HG03442 (cell line): ENCODE measurements at regions not wholly inside any gene's neighbourhood (a gene's known extent, or its start where the extent isn't known, plus 50 kb on each side); places are given as distances from the start of the nearest gene placed in this dataset.
"Not testable (repeated sequence)": the region's sequence is repeated elsewhere in the genome, so short reads cannot be mapped to it uniquely, and the experiment has no call there.

Source experiments
- ATAC-seq: cut with Tn5 transposase; IDR thresholded peaks from one replicate; pipeline ENCODE4 v1.9.1; 2021; ENCODE audit warnings: mild to moderate bottlenecking, moderate library complexity; ENCODE audit not compliant: unreplicated experiment

DNA sequence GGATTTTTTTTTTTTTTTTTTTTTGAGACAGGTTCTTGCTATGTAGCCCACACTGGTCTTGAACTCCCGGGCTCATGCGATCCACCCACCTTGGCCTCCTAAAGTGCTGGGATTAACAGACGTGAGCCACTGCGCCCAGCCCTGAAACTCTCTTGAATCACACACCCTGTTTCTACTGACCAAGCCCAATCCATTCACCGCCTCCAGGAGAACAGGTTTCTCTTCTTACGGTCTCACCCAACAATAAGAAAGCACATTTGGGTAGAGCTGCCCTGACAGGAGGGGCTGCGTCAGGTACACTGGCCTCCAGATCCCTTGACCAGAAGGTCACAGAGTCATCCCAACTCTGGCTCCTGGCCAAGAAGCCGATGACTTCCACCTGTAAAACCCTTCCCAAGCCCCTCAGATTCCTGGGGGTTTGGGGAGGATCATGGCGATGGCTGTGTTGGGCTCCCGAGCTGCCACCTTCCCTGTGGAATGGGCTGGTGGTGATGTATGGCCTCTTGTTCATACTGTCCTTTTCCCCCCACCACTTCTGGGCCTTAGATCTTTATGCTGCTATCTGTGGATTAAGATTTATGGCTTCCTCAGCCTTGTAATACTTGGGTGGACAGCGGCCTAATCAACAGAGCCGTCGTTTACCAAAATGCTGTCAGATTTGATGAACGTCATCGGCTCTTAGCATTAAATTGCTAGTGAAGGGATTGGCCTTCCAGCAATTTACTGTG is 89.1 kb downstream of the KATNIP start:
- ATAC-seq: no peak

DNA sequence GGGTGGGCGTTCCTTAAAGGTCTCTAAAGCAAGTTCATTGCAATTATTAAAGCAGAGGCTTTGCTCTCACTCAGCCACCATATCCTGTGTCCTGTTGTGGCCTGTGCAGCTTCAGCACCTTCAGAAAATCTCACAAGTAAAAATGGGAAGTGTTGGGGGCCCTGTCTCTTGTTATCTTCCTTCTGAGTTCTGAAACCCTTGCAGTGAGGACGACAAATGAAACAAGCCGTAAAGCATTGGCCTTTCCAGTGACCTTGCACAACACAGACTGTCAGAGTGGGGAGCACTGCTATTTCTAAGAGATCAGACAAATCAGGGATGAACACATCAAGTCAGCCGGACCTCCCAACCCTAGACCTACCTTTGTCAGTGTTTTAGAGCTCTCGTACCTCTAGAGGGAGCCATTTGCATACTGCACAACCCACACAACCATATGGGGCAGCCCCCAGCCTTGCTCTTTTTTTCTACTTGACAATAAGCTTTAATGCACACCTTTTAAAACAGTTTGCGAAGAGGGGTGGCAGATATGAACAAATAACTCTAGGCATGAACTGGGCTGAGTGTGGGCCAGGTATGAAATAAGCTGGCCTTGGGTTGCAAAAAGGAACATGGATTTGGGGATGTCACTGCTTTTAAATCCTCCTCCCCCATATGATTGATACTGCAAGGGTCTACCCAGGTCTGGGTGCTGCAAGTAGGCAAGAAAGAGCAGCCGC is 89.8 kb downstream of the KATNIP start:
- ATAC-seq: peak; percentile 63

DNA sequence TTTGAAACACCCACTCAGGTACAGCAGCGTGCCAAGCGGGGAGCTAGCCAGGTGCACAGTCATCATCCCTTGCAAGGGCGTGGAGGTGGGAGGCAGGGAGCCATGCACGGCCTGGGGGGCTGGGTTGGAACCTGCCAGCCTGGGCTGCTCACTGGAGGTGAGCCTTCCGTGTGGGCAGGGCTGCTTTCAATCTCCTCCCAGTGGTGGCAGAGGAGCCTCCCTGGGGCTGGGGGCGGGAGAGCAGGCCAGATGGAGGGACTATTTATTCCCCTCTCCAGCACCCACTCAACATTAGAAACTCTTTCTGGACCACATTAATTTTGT is 90.3 kb downstream of the KATNIP start:
- ATAC-seq: no peak

DNA sequence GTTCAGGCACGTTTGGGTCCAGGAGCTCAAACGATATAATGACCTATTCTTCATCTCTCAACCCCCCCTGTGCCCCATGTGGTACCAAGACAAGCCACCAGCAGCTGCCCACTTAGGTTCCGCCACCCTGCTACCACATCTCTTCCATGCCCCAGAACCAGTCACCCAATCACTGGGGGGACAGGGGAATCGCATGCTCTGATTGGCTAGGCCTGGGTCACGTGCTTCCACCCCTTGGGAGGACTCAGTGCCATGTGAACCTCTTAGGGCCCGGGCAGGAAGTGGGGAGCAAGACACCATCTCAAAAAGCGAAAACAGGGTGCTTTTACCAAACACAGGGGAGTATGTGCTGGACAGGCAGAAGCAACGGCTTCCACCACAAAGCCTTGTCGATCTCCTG is 91.3 kb downstream of the KATNIP start:
- ATAC-seq: no peak

DNA sequence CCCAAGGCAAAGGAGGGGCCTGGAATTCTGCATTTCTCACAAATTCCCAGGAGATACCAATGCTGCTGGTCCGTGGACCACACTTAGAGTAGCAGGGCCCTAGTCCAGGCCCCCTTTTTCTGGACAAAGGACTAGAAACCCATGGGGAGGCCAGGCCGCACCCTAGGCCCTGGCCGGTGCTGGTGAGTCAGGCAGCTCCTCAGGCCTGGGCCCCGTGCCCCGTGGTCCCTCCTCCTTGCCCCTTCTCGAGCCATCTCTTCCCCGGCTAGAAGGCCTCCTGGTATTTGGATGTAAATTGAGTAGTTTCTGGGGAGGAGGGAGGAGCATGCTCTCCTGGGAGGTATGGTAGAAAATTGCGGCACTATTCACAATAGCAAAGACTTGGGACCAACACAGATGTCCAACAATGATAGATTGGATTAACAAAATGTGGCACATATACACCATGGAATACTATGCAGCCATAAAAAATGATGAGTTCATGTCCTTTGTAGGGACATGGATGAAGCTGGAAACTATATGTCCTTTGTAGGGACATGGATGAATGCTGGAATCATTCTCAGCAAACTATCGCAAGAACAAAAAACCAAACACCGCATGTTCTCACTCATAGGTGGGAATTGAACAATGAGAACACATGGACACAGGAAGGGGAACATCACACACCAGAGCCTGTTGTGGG is 91.9 kb downstream of the KATNIP start:
- not testable (repeated sequence) for ATAC-seq

DNA sequence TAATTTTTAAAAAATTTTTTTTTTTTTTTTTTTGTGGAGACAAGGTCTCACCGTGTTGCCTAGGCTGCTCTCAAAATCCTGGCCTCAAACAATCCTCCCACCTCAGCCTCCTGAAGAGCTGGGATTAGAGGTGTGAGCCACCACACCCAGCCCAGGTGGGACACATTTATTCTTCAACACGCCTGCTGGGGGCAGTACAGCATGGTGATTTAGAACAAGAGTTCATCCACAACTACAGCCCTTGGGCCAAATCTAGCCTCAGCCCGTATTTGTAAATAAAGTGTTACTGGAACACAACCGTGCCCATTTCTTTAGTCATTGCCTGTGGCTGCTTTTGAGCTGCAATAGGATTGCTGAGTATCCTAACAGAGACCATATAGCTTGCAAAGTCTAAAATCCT is 92.8 kb downstream of the KATNIP start:
- no peak for ATAC-seq

DNA sequence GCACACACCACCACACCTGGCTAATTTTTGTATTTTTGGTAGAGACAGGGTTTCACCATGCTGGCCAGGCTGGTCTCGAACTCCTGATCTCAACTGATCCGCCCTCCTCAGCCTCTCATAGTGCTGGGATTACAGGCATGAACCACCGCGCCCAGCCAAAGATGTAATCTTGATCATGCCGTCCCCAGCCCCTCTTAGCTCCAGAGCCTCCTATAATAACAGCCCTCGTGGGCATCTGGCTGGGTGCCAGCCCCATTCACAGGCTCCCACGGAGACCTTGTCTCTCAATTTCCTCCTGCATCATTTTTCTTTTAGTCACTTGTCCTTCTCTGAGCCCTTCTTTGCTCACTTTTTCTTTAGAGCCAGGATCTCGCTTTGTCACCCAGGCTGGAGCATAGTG is 94.2 kb downstream of the KATNIP start:
- ATAC-seq: no peak

DNA sequence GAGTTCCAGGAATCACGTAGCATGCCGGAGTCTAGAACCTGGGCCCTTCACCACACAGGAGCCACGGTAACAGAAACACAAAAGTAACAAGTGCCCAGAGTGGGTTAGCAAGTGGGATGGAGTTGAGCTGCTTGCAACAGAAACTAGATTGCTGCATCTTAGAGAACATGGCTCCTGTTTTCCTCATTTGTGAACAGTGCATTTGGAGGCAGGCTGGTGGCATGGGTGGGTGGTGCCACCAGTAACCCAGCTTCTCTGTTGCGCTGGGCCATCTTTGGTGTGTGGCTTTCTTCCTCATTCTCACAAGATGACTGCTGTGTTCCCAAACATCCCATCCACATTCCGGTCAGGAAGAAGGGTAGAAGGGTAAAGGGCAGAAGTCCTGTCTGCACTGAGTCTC is 95.5 kb downstream of the KATNIP start:
- no peak for ATAC-seq

DNA sequence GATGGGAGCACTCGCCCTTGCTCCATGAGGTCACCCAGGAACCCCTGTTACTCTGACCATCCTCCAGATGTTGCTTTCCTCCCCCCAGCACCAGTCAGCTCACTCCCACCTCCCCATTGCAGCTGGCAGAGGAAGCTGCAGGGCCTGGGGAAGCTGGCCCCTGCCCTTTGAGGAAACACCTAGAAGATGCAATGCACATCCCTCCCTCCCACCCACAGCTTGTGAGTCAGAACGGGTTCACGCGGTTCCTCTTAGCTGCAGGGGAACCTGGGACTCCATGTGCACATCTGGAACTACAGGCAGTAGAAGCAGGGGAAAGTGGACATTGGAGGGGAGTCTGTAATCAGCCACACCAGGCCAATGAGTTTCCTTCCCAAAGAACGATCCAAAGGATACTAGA is 96.9 kb downstream of the KATNIP start:
- no peak for ATAC-seq

DNA sequence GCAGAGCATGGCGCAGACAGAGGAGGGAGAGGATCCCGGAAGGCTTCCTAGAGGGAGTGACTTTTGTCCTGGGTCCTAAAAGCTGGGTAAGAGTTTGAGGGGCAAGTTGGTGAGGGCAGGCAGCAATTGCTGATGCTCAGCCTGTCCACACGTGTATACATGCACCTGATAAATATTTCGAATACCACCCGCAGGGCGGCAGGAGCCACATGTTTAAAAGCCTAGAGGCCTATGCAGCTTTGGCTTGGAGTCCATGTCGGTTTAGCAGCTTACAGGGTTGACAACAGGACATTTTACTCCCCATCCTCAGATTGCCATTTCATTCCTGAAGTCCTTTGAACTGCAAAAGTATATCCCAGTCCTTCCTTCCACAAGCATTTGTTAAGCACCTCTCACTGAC is 99.1 kb downstream of the KATNIP start:
- ATAC-seq: no peak

DNA sequence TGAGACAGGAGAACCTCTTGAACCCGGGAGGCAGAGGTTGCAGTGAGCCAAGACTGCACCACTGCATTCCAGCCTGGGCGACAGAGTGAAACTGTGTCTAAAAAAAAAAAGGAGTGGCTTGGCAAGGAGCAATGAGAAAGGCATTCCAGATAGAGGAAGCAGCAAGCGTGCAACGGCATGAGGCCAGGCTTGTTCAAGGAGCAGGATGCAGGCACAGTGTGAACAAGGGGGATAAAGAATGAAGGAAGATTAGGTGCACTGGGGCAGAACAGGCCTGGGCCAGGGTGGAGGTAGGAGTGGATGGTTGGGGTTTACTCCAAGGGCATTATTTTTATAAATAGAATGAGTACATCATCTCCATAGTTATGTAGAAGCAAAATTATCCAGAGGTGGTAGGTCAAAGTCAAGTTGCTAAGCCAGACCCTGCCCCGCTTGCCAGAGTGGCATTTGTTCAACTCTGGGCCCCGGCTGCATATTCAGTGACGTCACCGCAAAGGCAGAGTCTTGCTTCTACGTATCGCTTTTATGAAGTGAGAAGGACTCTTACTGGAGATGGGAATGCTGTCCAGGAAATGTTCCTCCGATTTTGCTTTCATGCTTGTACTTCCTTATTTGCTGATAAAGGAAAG is 100.2 kb downstream of the KATNIP start:
- ATAC-seq: no peak

DNA sequence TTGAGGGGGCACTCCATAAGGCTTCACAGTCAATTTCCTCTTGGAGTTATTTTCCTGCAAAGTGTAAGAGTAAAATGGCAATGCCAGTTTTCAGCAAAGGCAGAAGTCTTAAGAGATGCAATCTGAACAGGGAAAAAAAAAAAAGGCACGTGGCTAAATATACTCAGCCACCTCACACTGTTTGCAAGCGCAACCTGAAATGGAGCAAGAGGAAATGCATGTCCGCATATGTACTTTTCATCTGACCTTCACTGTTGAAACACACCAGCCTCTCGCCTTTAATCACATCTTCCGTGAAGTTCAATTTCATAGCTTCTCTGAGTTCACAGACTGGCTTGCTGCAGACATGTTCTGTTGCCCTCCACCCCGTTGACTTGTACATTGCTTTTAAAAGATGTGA is 101.4 kb downstream of the KATNIP start:
- no peak for ATAC-seq

DNA sequence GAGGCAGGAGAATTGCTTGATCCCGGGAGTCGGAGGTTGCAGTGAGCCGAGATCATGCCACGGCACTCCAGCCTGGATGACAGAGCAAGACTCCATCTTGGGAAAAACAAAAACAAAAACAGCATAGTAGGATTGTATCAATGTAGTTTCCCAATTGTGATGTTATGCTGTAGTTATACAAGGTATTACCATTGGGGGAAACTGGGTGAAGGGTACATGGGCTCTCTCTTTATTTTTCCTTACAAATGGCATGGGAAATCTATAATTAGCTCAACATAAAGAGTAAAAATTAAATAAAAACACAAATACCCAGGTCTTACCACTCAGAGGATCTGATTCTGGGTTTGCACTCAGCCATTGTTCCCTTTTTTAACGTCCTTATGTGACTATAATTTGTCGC is 107.9 kb downstream of the KATNIP start:
- no peak for ATAC-seq

DNA sequence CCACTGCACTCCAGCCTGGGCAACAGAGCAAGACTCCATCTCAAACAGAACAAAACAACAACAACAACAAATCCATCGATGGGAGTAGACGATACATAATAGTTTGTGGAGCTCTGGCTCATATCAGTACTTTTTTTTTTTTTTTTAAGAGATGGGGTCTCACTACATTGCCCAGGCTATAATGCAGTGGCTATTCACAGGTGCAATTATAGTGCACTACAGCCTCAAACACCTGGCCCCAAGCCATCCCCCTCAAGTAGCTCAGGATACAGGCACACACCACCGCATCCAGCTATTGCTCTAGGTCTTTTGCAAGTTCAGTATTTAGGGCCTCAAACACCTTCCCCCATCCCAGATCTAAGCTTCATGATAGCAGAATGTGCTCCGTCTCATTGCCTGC is 110.6 kb downstream of the KATNIP start:
- no peak for ATAC-seq

DNA sequence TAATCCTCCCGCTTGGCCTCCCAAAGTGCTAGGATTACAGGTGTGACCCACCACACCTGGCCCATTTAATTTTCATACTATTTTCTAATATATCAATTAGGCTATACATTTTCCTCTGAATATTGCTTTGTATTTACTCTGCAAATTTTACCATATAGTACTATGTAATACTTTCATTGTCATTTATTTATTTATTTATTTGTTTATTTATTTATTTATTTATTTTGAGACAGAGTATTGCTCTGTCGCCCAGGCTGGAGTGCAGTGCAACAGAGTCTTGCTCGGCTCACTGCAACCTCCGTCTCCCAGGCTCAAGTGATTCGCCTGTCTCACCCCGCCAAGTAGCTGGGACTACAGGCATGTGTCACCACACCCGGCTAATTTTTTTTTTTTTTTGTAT is 113.3 kb downstream of the KATNIP start:
- ATAC-seq: not testable (repeated sequence)

DNA sequence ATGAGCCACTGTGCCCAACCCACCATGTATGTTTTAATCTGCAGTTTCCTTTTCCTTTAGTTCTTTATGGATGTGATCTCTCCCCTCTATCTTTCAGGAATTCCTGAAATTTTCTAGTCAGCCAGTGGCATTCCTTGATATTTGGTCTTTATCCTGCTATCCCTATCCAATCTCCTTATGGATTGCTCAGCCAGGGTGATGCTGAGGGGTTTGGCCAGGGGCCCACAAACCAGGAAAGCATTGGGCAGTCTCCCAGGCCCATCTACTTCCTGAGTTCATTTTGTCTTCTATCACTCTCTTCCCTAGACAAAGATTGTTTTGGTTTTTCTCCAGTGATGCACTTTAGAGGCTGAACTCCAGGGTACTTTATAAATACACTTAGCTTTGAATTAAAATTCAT is 115.9 kb downstream of the KATNIP start:
- no peak for ATAC-seq

DNA sequence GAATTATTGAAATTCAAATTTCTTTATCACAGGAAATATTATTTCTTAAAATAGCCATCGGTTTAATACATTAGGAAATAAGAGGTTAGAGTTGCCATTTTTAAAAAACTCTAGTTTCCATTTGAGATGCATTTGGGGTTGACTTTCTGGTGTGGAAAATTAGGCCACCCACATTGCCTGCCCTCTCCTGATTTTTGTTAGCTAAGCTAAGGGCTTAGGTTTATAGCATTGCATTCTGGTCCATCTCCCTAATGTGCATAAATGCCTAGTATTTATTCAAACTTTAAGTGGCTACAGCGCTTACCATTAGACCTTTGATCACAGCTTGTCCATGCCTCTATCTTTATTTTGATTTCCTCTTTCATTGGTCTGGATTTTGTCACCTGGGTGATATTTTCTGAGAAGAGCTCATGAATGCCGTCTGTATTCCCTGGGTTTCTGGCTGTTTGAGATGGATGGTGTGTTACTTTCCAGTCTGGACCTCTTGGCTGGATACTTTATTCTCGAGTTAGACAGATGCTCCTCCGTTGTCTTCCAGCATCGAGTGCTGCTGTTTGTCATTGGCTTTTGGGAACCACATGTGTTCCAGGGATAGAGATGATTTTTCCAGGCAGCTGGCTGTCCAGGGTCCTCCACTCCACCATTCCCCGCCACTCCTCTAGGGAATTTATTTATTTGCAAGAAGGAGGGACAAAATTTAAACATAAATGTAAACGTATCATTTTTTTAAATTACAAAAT is 120.3 kb downstream of the KATNIP start:
- ATAC-seq: no peak

DNA sequence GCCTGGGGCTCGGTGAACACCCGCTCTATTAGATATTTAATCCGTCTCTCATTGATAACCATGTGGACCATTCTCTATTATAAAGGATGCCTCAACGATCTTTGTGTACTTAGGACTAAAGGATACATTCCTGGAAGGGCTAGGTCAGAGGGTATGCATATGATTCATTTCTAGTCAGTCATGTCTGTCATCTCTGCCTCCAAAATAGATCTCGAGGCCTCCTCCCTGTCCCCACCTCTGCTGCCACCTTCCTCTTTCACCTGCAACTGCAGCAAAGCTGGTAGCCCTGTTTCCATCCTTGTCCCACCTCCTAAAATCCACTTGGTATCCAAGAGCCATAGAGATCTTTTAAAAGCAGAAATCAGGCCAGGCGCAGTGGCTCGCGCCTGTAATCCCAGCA is 121.5 kb downstream of the KATNIP start:
- no peak for ATAC-seq

DNA sequence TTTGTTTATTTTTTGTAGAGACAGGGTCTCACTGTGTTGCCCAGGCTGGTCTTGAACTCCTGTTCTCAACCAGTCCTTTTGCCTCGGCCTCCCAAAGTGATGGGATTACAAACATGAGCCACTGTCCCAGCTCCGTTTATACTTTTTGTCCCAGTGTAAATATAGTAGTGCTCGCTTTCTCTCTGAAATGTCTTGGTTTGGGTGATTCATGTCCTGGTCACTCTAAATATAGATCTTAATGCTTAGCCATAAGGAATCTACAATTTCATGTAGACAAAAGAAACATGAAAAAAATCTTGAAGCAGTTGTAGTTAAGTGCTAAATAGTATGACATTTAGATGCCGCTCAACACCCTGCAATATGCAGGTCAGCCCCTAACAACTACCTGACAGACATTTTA is 126.9 kb downstream of the KATNIP start:
- no peak for ATAC-seq

DNA sequence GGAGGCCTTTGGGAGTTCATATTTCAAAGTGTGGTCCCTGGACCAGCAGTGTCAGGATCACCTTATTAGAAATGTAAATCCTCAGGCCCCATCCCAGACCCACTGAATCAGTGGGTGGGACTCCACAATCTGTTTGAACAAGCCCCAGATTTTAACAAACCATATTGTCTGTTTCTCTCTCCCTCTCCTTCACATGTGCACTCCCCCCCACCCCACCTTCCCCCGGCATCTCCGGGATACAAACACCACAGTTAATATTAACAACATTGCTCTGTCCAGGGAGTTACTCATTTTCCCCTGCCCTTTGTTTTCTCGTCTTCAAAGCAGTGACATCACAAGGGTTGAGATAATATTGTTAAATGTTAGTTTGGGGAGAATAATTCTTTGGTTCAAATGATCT is 127.3 kb downstream of the KATNIP start:
- ATAC-seq: no peak

DNA sequence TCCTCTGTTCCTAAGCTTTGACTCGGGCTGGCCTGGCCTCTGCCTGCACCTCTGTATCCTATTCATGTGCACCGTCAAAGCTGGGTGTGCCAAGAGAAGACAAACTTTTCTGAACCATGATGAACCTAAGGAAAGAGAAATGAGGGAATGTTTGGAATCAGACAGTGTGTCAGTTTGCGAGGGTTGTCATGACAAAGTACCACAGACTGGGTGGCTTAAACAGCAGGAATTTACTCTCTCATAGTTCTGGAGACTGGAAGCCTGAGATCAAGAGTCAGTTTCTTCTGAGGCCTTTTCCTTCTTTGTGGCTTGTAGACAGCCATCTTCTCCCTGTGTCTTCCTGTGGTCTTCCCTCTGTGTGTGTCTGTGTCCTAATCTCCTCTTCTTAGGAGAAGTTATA is 129.0 kb downstream of the KATNIP start:
- no peak for ATAC-seq
